OCI-LY7 (cell line): ENCODE measurements at regions not wholly inside any gene's neighbourhood (a gene's known extent, or its start where the extent isn't known, plus 50 kb on each side); places are given as distances from the start of the nearest gene placed in this dataset.

Experiments used
- EZH2phosphoT487 ChIP-seq: fragments of 200-600 bp; sonication (generic); IDR thresholded peaks from 2 replicates; pipeline ENCODE4 v1.6.1; 2018; ENCODE audit warnings: low read depth, borderline replicate concordance, mild to moderate bottlenecking, mixed run types, antibody characterized with exemption, low read length, moderate library complexity, mixed read lengths
- TF ChIP-seq, protein P1 (sequence below): fragments of 200-600 bp; sonication (generic); conservative IDR thresholded peaks from 2 replicates; pipeline ENCODE4 v1.5.1; 2014; ENCODE audit warnings: mild to moderate bottlenecking, antibody characterized with exemption, low read length, moderate library complexity, mixed read lengths

DNA sequence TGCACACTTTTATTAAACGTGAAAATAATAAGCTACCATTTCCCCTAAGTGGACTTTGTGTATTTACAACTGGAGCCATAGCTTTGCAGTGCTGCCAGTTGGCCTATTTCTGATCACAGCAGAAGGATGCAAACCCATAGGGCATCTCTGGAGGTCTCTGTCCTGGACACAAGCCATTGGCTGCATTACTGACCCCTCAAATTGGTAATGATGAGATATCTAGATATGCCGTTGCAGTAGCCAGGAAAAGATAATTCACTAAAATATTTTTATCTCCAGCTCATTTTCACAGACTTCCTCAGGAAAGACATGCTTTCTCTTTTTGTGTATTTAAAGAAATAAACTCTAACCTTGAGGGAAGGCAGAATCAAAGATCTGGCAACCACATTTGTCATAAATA, 182.5 kb downstream of the TDRD15 start:
- TF ChIP-seq, protein P1, sequence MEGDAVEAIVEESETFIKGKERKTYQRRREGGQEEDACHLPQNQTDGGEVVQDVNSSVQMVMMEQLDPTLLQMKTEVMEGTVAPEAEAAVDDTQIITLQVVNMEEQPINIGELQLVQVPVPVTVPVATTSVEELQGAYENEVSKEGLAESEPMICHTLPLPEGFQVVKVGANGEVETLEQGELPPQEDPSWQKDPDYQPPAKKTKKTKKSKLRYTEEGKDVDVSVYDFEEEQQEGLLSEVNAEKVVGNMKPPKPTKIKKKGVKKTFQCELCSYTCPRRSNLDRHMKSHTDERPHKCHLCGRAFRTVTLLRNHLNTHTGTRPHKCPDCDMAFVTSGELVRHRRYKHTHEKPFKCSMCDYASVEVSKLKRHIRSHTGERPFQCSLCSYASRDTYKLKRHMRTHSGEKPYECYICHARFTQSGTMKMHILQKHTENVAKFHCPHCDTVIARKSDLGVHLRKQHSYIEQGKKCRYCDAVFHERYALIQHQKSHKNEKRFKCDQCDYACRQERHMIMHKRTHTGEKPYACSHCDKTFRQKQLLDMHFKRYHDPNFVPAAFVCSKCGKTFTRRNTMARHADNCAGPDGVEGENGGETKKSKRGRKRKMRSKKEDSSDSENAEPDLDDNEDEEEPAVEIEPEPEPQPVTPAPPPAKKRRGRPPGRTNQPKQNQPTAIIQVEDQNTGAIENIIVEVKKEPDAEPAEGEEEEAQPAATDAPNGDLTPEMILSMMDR: no peak
- TF ChIP-seq EZH2phosphoT487: no peak
